HepG2 (cell line): ENCODE measurements at regions not wholly inside any gene's neighbourhood (a gene's known extent, or its start where the extent isn't known, plus 50 kb on each side); places are given as distances from the start of the nearest gene placed in this dataset.

Experiments
- ATM ChIP-seq: fragments of 450-650 bp; IDR thresholded peaks from 2 replicates; pipeline ENCODE4 v1.7.1; 2017; ENCODE audit warnings: mild to moderate bottlenecking, borderline replicate concordance
- FLYWCH1 ChIP-seq: sonication (generic); formaldehyde crosslinking; IDR thresholded peaks from 2 replicates; pipeline ENCODE4 v1.8.1; 2023; ENCODE audit warnings: mild to moderate bottlenecking, missing genetic modification reagents
- HCFC1 ChIP-seq: fragments of 150-350 bp; IDR thresholded peaks from 2 replicates; pipeline ENCODE4 v1.6.1; 2014; ENCODE audit warnings: low read depth, low read length
- IKZF4 ChIP-seq: sonication (generic); formaldehyde crosslinking; IDR thresholded peaks from 2 replicates; pipeline ENCODE4 v1.5.1; 2020; ENCODE audit warnings: borderline replicate concordance, mild to moderate bottlenecking, low read depth, missing genetic modification reagents; ENCODE audit errors: not compliant biosample characterization
- MYNN ChIP-seq: sonication (generic); formaldehyde crosslinking; IDR thresholded peaks from 2 replicates; pipeline ENCODE4 v1.4.0; 2020; ENCODE audit warnings: mild to moderate bottlenecking, low read depth, missing genetic modification reagents
- POLR2AphosphoS5 ChIP-seq: IDR thresholded peaks from 2 replicates; pipeline ENCODE4 v1.6.1; 2012; ENCODE audit warnings: low read depth, low read length
- SIN3A ChIP-seq: IDR thresholded peaks from 2 replicates; pipeline ENCODE4 v1.6.1; 2011; ENCODE audit warnings: low read depth, mild to moderate bottlenecking, control low read depth, low read length, borderline replicate concordance
- SMC3 ChIP-seq: IDR thresholded peaks from 2 replicates; pipeline ENCODE4 v1.6.1; 2011; ENCODE audit warnings: low read length, improper control_type of control experiment
- TAF1 ChIP-seq: sonication (generic); formaldehyde crosslinking; IDR thresholded peaks from 2 replicates; pipeline ENCODE4 v1.4.0; 2020; ENCODE audit warnings: missing genetic modification reagents
- YY1 ChIP-seq: IDR thresholded peaks from 2 replicates; pipeline ENCODE4 v1.6.1; 2011; ENCODE audit warnings: low read length, low read depth, moderate library complexity, mild to moderate bottlenecking; ENCODE audit not compliant: insufficient read depth, insufficient replicate concordance
- ZNF24 ChIP-seq: fragments of 450-650 bp; IDR thresholded peaks from 2 replicates; pipeline ENCODE4 v1.6.1; 2017; ENCODE audit warnings: antibody characterized with exemption, mild to moderate bottlenecking
- ZSCAN25 ChIP-seq: sonication (generic); formaldehyde crosslinking; IDR thresholded peaks from 2 replicates; pipeline ENCODE4 v1.8.0; 2022; ENCODE audit warnings: mild to moderate bottlenecking, missing genetic modification reagents
- TF ChIP-seq, protein P1 (sequence below): sonication (generic); formaldehyde crosslinking; IDR thresholded peaks from 2 replicates; pipeline ENCODE4 v1.5.0; 2020; ENCODE audit warnings: missing genetic modification reagents
- TF ChIP-seq, protein P2 (sequence below): sonication (generic); formaldehyde crosslinking; IDR thresholded peaks from 2 replicates; pipeline ENCODE4 v1.5.0; 2020; ENCODE audit warnings: mild to moderate bottlenecking, missing genetic modification reagents, moderate library complexity

DNA sequence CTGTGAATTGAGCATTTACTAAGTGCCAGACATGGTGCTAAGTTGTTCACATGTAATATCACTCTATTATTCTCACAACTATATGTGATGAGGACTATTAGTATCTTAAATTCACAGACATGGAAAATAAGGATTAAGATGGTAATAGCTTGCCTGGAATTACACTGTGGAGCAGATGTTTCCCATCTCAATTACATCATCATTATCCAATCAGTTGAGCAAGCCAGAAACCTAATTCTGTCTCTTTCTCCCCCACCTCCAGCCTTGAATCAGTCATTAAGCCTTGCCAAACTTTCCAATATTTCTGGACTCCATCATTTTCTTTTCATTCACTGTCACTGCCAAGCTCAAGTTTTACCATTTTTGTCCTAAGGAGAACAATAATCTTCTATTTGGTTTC lies 287.8 kb upstream of the KITLG start:
- TF ChIP-seq HCFC1 = no peak
- TF ChIP-seq SIN3A = no peak
- no peak for TF ChIP-seq ZNF24
- no peak for TF ChIP-seq YY1
- TF ChIP-seq ATM = no peak
- TF ChIP-seq ZSCAN25 (CRISPR knock-in tag) = no peak
- TF ChIP-seq SMC3 = no peak
- TF ChIP-seq POLR2AphosphoS5 = no peak
- no peak for TF ChIP-seq TAF1 (CRISPR knock-in tag)
- no peak for TF ChIP-seq MYNN (CRISPR knock-in tag)
- TF ChIP-seq FLYWCH1 (CRISPR knock-in tag) = no peak
- TF ChIP-seq, protein P1, sequence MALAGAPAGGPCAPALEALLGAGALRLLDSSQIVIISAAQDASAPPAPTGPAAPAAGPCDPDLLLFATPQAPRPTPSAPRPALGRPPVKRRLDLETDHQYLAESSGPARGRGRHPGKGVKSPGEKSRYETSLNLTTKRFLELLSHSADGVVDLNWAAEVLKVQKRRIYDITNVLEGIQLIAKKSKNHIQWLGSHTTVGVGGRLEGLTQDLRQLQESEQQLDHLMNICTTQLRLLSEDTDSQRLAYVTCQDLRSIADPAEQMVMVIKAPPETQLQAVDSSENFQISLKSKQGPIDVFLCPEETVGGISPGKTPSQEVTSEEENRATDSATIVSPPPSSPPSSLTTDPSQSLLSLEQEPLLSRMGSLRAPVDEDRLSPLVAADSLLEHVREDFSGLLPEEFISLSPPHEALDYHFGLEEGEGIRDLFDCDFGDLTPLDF (CRISPR knock-in tag) = no peak
- TF ChIP-seq, protein P2, sequence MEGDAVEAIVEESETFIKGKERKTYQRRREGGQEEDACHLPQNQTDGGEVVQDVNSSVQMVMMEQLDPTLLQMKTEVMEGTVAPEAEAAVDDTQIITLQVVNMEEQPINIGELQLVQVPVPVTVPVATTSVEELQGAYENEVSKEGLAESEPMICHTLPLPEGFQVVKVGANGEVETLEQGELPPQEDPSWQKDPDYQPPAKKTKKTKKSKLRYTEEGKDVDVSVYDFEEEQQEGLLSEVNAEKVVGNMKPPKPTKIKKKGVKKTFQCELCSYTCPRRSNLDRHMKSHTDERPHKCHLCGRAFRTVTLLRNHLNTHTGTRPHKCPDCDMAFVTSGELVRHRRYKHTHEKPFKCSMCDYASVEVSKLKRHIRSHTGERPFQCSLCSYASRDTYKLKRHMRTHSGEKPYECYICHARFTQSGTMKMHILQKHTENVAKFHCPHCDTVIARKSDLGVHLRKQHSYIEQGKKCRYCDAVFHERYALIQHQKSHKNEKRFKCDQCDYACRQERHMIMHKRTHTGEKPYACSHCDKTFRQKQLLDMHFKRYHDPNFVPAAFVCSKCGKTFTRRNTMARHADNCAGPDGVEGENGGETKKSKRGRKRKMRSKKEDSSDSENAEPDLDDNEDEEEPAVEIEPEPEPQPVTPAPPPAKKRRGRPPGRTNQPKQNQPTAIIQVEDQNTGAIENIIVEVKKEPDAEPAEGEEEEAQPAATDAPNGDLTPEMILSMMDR (CRISPR knock-in tag) = no peak
- TF ChIP-seq IKZF4 (CRISPR knock-in tag) = no peak
